Stimulated activated CD8-positive, alpha-beta memory T cell treated with anti-CD3 and anti-CD28 coated beads, Interleukin-12 subunit alpha, Interleukin-12 subunit beta, amount 100 ng/mL, for 24 hours (primary cell): ENCODE measurements at regions not wholly inside any gene's neighbourhood (a gene's known extent, or its start where the extent isn't known, plus 50 kb on each side); places are given as distances from the start of the nearest gene placed in this dataset.
"Not testable (repeated sequence)": the region's sequence is repeated elsewhere in the genome, so short reads cannot be mapped to it uniquely, and the experiment has no call there.

Experiments used
- DNase-seq: peaks from one replicate; pipeline ENCODE4 v3.0.0-alpha.2; 2020; ENCODE audit errors: extremely low read depth

DNA sequence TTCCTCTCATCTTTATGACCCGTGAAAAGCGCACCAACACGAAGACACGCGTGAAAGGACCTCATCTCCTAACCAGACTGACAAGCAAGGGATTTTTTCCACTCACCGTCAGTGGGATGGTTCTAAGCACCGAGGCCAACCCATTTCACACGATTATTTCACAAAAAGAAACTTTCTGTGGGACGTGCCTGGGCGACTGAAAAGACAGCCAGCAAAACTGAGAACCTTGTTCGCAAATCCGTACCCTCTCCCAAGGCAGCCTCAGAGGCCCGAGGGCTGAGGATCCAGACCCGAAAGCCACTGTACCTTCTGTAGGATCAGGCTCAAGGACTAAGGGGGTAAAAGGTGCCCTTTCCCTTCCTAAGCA lies 84.9 kb upstream of the METTL9 start:
- DNase-seq: not testable (repeated sequence)

DNA sequence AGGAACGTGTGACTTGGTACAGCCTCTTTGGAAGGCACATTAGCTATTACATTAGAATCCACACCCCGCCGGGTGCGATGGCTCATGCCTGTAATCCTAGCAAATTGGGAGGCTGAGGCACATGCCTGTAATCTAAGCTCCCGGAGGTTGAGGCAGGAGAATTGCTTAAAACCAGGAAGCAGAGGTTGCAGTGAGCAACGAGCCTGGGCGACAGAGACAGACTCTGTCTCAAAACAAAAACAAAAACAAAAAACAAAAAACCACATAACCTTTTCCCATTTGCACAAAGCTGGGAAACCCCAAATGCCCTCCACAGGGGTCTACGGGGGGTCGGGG lies 82.7 kb upstream of the METTL9 start:
- DNase-seq: not testable (repeated sequence)

DNA sequence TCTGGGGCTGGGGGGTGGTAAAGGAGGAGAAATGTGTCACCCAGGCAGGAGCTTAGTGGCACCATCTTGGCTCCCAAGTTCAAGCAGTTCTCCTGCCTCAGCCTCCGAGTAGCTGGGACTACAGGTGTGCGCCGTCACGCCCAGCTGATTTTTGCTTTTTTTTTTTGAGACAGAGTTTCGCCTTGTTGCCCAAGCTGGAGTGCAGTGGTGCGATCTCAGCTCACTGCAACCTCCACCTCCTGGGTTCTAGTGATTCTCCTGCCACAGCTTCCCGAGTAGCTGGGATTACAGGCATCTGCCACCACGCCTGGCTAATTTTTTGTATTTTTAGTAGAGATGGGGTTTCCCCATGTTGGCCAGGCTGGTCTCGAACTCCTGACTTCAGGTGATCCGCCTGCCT lies 82.1 kb upstream of the METTL9 start:
- DNase-seq: not testable (repeated sequence)

DNA sequence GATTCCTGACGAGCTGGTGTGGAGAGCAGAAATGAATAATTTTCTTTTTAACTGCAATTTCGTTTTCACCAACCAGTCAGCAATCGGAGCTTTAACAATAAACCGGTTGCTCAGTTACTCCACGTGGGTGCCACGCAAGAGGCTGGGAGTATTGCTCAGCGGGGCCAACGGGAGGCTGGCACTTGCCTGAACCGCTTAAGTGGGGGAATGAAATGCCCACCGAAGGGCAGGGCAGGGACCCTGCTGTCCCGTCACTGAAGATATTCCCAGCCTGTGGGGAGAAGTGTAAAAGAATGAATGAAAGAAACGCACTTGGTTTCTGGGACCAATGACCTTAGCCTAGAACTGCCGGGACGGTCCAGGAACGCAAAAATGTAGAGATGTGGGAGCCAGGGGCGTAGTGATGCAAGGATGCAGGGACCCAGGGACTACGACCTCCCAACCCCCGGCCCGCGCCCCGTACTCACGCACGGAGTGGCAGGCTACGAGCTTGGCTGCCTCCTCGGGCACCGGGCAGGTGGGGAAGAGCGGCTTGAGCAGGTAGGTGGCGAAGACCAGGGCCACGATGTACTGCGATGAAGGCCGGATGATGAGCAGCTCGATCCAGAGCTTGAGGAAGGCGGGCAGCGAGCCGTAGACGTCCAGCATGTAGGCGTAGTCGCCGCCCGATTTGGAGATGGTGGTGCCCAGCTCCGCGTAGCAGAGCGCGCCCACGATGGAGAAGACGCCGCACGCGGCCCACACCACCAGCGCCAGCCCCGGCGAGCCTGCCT lies 79.8 kb upstream of the METTL9 start:
- DNase-seq: not testable (repeated sequence)

DNA sequence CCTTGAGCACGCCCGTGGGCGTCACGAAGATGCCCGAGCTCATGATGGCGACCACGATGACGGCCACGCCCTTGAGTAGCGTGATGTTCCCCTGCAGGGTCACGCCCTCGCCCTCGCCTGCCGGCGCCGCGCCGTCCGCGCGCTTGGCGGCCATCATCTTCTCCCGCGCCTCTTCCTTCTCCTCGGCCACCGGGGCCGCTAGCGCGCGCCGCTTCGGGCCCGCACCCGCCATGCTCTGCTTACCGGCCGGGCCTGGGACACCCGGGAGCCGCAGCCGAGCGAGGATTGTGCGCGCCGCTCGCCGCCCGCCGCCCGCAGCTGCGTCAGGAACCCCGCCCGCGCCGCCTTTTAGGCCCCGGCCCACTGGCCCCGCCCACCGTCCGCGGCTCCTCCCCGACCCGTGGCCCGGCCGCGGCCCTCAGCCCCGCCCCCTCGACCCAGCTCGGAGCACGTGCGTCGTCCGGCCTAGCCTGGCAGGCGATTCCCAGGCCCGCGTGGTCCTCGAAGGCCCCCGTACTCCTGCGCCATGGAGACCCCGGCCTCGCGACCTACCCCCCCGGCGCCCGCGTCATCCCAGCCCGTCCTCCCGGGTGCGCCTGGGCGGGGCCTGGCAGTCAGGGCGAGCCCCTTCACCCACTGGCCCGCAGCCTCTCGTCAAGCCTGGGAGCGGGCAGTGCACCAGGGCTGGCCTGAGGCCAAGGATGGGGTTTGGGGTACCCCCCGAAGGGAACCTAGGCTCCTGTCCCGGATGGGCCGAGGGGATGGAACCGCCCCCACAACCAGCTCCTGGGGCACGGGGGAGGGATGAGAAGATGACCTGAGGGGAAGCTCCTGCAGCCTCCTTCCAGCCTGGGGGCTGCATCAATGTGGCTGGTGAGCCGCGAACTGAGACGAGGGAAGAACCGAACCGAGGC lies 79.0 kb upstream of the METTL9 start:
- DNase-seq: peak; percentile 95

DNA sequence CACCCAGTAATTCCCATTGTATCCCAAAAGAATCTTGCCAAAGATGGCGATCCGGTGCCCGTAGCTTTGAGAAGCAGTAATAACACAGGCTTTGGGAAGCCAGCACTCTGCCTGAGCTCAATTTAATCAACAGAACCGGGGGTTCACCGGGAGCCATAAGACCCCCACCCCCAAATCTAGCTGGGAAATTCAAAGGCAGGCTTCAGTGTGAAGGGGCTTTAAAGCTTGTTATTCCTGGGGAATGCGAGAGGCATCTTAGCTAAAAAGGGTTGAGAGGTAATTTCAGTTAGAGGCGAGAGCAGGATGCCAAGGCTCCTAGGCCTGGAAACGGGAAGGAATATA lies 78.4 kb upstream of the METTL9 start:
- DNase-seq: not testable (repeated sequence)

DNA sequence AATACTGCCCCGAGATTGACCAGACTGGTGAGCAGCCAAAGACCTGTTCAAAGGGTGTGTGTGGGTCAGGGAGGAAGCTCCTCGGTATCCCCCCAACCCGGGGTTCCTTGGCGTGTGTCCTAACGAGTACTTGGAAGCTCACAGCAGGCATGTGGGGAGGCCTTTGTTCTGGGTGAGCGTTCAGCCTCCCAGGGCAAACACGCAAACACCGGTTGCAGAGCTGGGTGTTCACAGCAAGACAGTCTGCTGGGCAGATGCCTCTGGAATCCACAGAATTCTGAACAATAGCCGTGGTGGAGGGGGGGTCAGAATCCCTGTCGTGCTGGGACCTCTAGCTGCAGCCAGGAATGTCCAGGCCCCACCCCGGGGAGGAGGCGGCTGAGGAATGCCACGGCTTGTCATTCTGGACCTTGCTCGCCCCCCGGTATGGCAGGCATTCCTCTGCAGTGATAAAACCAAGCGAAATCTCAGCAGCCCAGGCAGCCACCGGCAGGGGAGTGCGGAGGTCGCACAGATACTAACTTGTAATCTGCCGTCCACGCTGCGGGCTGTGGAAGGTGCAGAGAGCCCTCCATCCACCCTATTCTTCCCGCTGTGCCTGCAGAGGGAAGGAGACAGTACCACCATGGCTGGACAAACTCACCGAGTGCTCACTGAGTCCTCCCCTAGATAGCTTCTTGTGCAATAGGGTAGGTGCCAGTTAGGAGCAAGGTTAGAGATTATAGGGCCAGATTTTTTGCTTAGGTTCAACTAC lies 77.8 kb upstream of the METTL9 start:
- DNase-seq: not testable (repeated sequence)

DNA sequence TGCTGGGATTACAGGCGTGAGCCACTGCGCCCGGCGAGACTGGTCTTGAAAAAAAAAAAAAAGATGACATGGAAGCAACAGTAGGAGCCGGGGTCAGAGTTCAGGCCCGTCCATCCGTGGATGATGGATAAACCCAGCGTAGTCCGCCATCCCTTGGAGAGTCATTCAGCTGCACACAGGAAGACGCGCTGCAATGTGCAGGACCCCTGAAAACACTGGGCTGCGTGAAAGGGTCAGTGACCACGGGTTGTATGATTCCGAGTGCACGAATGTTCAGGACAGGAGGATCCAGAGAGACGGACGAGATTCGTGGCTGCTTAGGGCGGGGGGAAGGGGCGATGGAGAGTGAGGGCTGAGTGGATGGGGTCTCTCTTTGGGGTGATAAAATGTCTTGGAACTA lies 76.5 kb upstream of the METTL9 start:
- not testable (repeated sequence) for DNase-seq

DNA sequence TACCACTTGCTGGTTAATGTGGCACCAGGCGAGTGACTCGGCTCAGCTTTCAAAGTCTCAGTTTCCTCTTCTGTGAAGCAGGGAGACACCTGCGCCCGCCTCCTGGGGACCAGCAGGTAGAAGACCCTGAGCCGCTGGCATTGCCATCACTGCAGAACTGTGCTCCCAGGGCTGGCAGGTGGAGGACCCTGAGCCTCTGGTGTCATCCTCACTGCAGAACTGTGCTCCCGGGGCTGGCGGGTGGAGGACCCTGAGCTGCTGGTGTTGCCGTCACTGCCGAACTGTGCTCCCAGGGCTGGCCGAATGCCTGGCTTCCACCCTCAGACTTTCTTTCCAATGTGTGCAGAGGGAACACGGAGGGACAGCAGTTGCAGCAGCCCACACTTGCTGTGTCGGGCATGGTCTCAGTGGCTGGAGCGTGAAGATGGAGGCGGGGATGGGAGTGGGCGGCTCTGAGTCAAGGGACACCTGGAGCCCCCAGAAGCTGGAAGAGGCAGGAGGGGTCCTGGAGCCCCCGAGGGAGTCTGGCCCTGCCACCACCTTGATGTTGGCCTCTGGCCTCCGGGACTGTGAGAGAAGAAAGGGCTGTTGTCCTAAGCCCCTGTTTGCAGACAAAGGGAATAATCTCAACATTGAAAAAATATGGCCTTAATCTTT lies 75.8 kb upstream of the METTL9 start:
- no peak for DNase-seq

DNA sequence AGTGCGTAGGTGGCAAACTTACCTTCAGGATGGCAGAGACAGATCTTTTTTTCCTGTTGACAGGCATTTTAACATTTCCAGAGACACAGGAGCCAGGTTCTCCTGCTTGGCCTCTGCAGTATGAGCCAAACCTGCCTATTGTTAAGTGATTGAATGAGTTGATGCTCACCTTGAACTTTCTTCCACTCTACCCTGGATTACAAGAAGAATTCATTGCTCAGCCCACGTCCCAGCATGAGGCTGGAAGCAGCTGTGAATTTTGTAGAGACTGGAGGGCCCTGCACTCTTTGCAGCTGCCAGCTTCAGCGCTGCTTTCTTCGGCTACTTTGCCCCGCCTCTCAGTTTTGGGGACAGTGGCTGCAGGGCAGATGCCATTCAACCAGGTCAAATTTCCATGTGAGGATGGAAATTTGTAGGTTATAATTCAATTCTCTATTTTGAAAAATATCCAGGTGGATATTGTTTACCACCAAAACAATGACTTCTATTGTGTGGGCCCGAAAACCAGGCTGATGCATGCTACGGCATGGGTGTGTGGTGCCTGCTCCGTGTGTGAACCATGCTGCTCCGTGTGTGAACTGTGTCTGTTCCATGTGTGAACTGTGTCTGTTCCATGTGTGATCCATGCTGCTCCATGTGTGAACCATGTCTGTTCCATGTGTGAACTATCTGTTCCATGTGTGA lies 75.2 kb upstream of the METTL9 start:
- DNase-seq: no peak

DNA sequence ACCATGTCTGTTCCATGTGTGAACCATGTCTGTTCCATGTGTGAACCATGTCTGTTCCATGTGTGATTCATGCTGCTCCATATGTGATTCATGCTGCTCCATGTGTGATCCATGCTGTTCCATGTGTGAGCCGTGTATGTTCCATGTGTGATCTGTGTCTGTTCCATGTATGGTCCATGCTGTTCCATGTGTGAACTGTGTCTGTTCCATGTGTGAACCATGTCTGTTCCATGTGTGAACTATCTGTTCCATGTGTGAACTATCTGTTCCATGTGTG lies 74.7 kb upstream of the METTL9 start:
- DNase-seq: not testable (repeated sequence)

DNA sequence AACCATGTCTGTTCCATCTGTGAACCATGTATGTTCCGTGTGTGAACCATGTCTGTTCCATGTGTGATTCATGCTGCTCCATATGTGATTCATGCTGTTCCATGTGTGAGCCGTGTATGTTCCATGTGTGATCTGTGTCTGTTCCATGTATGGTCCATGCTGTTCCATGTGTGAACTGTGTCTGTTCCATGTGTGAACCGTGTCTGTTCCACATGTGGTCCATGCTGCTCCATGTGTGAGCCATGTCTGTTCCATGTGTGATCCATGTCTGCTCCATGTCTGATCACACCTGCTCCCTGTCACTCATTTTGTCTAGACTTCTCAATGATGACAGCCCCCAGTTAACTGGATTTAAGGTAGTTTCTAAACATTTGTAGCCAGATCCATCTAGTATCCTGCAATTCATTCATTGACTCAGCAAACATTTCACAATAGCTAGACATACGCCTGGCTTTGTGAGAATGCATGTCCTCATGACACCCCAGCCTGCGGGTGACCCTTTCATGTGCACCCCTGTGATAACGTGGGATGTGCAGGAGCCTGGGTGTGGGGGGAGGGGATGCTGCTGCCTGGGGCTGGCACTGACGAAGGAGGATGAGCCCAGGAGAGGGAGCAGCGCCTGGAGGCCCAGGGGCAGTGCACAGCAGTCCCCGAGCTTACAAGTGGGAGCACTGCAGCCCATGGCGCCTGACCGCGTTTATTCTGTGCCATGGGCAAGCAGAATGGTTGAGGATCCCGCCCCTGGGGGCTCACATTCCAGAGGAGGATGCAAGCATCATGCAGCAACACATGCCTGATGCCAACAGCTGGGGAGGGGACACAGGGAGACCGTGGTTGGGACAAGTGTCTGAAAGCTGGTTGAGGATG lies 74.1 kb upstream of the METTL9 start:
- DNase-seq: not testable (repeated sequence)

DNA sequence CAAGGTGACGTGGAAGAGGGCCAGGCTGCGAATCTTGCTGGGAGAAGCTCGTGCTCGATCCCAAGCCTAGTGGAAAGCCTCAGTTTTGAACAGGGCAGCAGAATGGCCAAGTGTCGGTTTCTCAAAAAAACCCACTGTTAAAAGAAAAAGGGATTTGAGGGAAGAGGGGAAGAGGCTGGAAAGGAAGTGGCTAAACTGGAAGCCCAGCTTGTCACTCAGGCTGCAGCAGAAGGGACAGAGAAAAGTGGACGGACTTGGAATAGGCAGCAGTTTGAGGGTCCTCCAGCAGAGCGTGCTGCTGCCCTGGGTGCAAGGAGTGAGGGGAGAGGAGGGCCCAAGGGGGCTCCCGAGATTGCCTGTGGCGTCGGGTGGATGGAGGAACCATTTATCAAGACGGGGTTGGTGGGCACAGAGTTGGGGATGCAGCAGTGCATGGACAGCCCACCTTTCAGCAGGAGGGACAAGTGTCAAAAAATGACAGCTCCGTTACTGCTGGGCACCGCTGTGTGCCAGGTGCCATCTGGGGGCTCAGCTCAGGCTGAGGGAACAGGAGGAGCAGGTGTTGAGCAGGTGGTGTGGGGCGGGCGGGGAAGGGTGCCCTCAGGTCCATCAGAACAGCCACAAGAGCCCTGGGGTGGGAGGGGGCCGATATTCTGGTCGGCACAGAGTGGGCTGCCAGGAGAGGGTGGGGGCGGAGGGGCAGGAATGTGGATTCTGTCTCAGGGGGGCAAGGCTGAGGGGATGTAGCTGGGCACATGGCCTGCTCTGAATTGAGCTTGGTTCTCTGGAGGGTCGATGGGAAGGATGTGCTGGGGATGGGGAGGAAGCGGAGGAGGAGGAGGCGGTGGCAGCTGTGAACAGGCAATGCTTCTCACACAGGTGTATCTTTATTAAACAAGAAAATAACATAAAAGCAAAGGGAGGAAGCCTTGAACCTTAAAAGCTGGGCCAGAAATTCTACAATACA lies 73.1 kb upstream of the METTL9 start:
- DNase-seq: not testable (repeated sequence)

DNA sequence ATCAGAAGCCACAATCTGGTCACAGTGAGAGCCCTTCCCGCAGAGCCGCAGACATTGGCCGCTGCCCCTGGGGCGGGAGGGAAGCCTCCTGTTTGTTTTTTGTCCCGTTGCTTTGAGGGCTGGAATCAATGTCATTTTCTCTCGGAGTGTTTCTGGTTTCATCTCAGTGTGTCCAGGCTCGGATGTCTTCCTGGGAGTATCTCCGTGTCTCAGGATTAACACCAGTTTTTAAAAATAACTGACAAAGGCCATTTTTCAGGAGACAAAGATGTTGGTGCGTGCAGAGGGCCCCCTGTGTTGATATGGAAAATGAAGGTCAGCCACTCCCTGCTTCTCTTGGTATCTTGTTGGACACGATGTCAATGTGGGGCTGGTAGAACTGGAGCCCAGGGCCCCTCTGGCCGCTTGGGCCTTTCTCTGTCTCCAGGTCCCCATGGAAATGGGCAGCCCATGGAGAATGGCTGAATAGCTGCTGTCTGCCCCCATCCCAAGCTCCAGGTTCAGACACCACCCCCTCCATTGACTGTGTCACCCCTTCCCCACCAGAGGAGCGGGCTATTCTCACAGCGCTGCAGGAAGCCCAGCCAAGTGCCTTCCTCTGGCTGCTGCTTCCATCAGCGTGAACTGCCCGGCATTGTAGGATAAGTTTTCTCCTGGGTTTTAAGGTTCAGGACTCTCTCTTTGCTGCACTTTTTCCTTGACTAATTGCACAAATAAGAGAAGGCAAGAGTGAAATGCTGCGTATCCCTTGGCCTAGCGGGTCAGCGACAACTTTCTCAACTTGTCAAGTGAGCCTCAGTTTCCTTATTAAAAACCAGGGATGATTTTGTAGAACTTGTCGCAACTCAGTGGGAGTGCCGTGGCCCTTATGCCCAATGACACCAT lies 72.2 kb upstream of the METTL9 start:
- DNase-seq: no peak

DNA sequence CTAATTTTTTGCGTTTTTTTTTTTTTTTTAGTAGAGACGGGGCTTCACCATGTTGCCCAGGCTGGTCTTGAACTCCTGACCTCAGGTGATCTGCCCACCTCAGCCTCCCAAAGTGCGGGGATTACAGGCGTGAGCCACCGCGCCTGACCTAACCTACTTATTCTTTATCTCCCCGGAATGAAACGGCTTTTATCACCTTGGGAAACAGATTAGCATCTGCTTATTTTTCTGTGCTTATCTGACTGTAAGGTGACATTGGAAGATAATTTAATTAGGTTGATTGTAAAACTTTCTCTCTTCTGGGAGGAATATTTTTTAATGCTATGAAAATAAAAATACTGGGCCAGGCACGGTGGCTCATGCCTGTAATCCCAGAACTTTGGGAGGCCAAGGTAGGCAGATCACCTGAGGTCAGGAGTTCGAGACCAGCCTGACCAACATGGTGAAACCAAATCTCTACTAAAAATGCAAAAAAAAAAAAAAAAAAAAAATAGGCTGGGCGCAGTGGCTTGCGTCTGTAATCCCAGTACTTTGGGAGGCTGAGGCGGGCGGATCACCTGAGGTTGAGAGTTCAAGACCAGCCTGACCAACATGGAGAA lies 70.2 kb upstream of the METTL9 start:
- not testable (repeated sequence) for DNase-seq

DNA sequence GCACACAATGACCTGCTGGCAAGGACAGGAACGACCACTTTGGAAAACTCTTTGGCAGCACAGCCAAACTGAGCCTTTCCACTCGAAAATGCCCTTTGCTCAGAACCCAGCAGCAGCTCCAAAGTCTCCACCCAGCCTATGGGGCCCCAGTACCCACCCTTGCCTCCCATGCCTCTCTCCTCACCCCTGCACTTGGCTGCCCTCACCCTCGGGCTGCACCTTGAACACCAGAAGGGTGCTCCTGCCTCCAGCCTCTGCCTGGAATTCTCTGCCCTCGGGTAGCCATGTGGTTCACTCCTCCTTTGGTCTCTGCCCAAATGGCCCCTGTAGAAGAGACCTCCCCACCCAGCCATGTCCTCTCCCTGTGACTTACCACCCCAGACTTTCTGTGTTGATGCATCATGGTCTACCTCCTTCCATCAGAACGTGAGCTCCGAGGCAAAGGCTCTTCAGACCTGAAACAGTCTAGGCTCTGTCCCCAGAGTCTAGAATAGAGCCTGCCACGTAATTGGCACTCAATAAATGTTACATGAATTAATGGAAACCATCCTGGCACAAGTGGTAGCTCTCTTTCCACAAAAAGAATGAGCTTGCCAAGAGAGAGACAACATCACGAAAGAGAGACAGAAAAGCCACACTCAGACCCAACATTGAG lies 68.5 kb upstream of the METTL9 start:
- DNase-seq: not testable (repeated sequence)

DNA sequence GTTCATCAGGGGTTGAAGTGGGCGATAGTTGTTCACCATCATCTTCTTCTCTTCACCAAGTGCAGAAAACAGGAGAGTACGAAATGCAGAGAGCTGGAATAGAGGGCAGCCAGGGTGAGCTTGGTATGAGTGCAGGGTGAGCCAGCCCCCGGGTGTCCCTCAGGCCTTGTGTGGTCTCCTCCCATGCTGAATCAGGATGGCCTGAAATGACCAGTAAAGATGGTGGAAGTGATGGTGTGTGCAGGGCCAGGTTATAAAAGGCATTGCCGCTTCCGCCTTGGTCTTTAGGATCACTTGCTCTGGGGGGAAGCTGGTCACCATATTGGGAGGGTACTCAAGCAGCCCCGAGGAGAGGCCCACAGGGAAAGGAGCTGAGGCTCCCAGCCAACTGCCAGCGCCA lies 66.4 kb upstream of the METTL9 start:
- DNase-seq: not testable (repeated sequence)
